GM18868 (cell line): ENCODE measurements at regions not wholly inside any gene's neighbourhood (a gene's known extent, or its start where the extent isn't known, plus 50 kb on each side); places are given as distances from the start of the nearest gene placed in this dataset.

Source experiments
- ATAC-seq: cut with Tn5 transposase; IDR thresholded peaks from one replicate; pipeline ENCODE4 v1.9.1; 2021; ENCODE audit warnings: mild to moderate bottlenecking, moderate library complexity; ENCODE audit not compliant: unreplicated experiment

- no peak for ATAC-seq
Measured at GRCh38 chr12:62998454-62998853, 63.5 kb upstream of the PPM1H start.

GRCh38 chr12:62995097-62995496 lies 60.1 kb upstream of the PPM1H start:
- no peak for ATAC-seq

GRCh38 chr12:62986844-62987243 lies 51.9 kb upstream of the PPM1H start:
- ATAC-seq, result no peak
